H1 (cell line): ENCODE measurements at regions not wholly inside any gene's neighbourhood (a gene's known extent, or its start where the extent isn't known, plus 50 kb on each side); places are given as distances from the start of the nearest gene placed in this dataset.

ENCODE experiments used
- CTCF ChIA-PET: fragments of 300-600 bp; sonication (Branson Sonifier 250); formaldehyde crosslinking; loops from one replicate; lab custom pipeline; 2021; ENCODE audit not compliant: partially characterized antibody; lab: Charles Lee
- POLR2A ChIA-PET: fragments of 300-600 bp; sonication (Branson Sonifier 250); formaldehyde crosslinking; loops from one replicate; lab custom pipeline; 2021; ENCODE audit warnings: inconsistent platforms; ENCODE audit not compliant: partially characterized antibody; lab: Charles Lee
- DNase-seq, 2 experiments: peaks; one replicate each; pipeline versions ENCODE4 v3.0.0 to v3.0.0-alpha.2; 2010 to 2022; ENCODE audit warnings: low spot score in 2 of 2, low read depth in 1 of 2, mixed read lengths in 1 of 2
- FAIRE-seq: peaks from 2 replicates; lab custom pipeline; 2011; peaks lifted over from hg19 to GRCh38; lab: Jason Lieb, UNC
- H2AFZ ChIP-seq: 2 replicates; pipeline ENCODE4 v1.8.1; 2012; ENCODE audit warnings: low read length, inconsistent platforms
- H2AK5ac ChIP-seq: 2 replicates; pipeline ENCODE4 v1.6.1; 2013; ENCODE audit warnings: low read depth, low read length
- H2BK120ac ChIP-seq: replicated peaks from 2 replicates; pipeline ENCODE3; 2013; ENCODE audit warnings: low read depth, low read length, inconsistent platforms
- H2BK12ac ChIP-seq: 2 replicates; pipeline ENCODE4 v1.6.1; 2013; ENCODE audit warnings: low read depth, low read length
- H2BK15ac ChIP-seq: 2 replicates; pipeline ENCODE4 v1.6.1; 2013; ENCODE audit warnings: low read length
- H2BK20ac ChIP-seq: 2 replicates; pipeline ENCODE4 v1.6.1; 2013; ENCODE audit warnings: low read length
- H2BK5ac ChIP-seq: 2 replicates; pipeline ENCODE4 v1.6.1; 2013; ENCODE audit warnings: low read depth, low read length
- H3K14ac ChIP-seq: 2 replicates; pipeline ENCODE4 v1.6.1; 2013; ENCODE audit warnings: inconsistent platforms; ENCODE audit not compliant: insufficient read length
- H3K18ac ChIP-seq: 2 replicates; pipeline ENCODE4 v1.6.1; 2013; ENCODE audit warnings: low read length; ENCODE audit errors: extremely low read depth
- H3K23ac ChIP-seq: 2 replicates; pipeline ENCODE4 v1.6.1; 2013; ENCODE audit warnings: inconsistent platforms; ENCODE audit not compliant: insufficient read length
- H3K23me2 ChIP-seq: 2 replicates; pipeline ENCODE4 v1.6.1; 2013; ENCODE audit warnings: low read depth, low read length
- H3K27ac ChIP-seq: 2 replicates; pipeline ENCODE4 v1.6.1; 2011; ENCODE audit warnings: low read depth, low read length, inconsistent platforms
- H3K27me3 ChIP-seq, 4 experiments: replicated peaks in 1 of 4; 1 replicate in 1 of 4; 2 replicates in 3 of 4; pipeline versions ENCODE4 v1.6.1 to v1.8.1; 2011 to 2013; ENCODE audit warnings: low read length in 3 of 4, mild to moderate bottlenecking in 3 of 4, inconsistent platforms in 2 of 4, mixed read lengths in 2 of 4, moderate library complexity in 1 of 4; ENCODE audit not compliant: control insufficient read depth in 3 of 4, insufficient read depth in 3 of 4; ENCODE audit errors: extremely low read depth in 1 of 4
- H3K36me3 ChIP-seq, 4 experiments: 2 replicates each; pipeline versions ENCODE4 v1.6.1 to v1.8.1; 2011 to 2013; ENCODE audit warnings: mild to moderate bottlenecking in 4 of 4, low read length in 3 of 4, moderate library complexity in 2 of 4, control low read depth in 1 of 4, inconsistent platforms in 1 of 4; ENCODE audit not compliant: insufficient read depth in 4 of 4, control insufficient read depth in 2 of 4
- H3K4ac ChIP-seq: replicated peaks from 2 replicates; pipeline ENCODE3; 2013; ENCODE audit warnings: low read length, low read depth, mixed read lengths, inconsistent platforms; ENCODE audit not compliant: insufficient read length
- H3K4me1 ChIP-seq, 4 experiments: replicated peaks in 1 of 4; 1 replicate in 1 of 4; 2 replicates in 3 of 4; pipeline versions ENCODE4 v1.6.1 to v1.8.1; 2011 to 2013; ENCODE audit warnings: low read length in 3 of 4, inconsistent platforms in 2 of 4, mixed read lengths in 1 of 4; ENCODE audit not compliant: insufficient read depth in 4 of 4, control insufficient read depth in 3 of 4
- H3K4me2 ChIP-seq, 2 experiments: 2 replicates each; pipeline versions ENCODE4 v1.6.1 to v1.8.1; 2011 to 2013; ENCODE audit warnings: low read depth in 2 of 2, low read length in 2 of 2, control low read depth in 1 of 2, inconsistent platforms in 1 of 2, mild to moderate bottlenecking in 1 of 2; ENCODE audit not compliant: insufficient read depth in 1 of 2
- H3K4me3 ChIP-seq, 4 experiments: fragments of 200-600, 300-600 bp in 1 of 4; sonication (generic), shearing (Covaris generic), sonication (Bioruptor Twin) in 1 of 4; 2 replicates each; pipeline versions ENCODE4 v1.5.1 to v1.8.1; 2011 to 2016; ENCODE audit warnings: low read length in 4 of 4, low read depth in 3 of 4, control low read depth in 2 of 4, inconsistent platforms in 2 of 4, mild to moderate bottlenecking in 2 of 4, mixed read lengths in 1 of 4, moderate library complexity in 1 of 4; ENCODE audit not compliant: insufficient read depth in 2 of 4; ENCODE audit errors: extremely low read depth in 1 of 4
- H3K56ac ChIP-seq: replicated peaks from 2 replicates; pipeline ENCODE3; 2013; ENCODE audit warnings: low read depth, mild to moderate bottlenecking, mixed read lengths, low read length, inconsistent platforms; ENCODE audit not compliant: insufficient read length
- H3K79me1 ChIP-seq: 2 replicates; pipeline ENCODE4 v1.6.1; 2013; ENCODE audit warnings: low read depth, low read length, control low read depth
- H3K79me2 ChIP-seq, 2 experiments: 2 replicates each; pipeline versions ENCODE4 v1.6.1 to v1.8.1; 2012 to 2013; ENCODE audit warnings: low read length in 2 of 2, mild to moderate bottlenecking in 2 of 2, inconsistent platforms in 1 of 2; ENCODE audit not compliant: insufficient read depth in 2 of 2, control insufficient read depth in 1 of 2
- H3K9ac ChIP-seq, 4 experiments: replicated peaks in 1 of 4; 1 replicate in 1 of 4; 2 replicates in 3 of 4; pipeline versions ENCODE4 v1.6.1 to v1.8.1; 2011 to 2013; ENCODE audit warnings: low read depth in 3 of 4, low read length in 3 of 4, control low read depth in 2 of 4, mild to moderate bottlenecking in 2 of 4, moderate library complexity in 2 of 4, inconsistent platforms in 1 of 4; ENCODE audit errors: extremely low read depth in 1 of 4
- H3K9me3 ChIP-seq, 2 experiments: 2 replicates each; pipeline versions ENCODE4 v1.6.1 to v1.8.1; 2012 to 2013; ENCODE audit warnings: mild to moderate bottlenecking in 2 of 2, moderate library complexity in 2 of 2, control low read depth in 1 of 2, inconsistent platforms in 1 of 2, low read depth in 1 of 2, low read length in 1 of 2, mixed read lengths in 1 of 2; ENCODE audit not compliant: insufficient read depth in 2 of 2
- H4K20me1 ChIP-seq, 2 experiments: replicated peaks in 1 of 2; 2 replicates each; pipeline versions ENCODE3 to v1.8.1; 2011 to 2013; ENCODE audit warnings: inconsistent platforms in 2 of 2, low read length in 2 of 2, mild to moderate bottlenecking in 1 of 2; ENCODE audit not compliant: insufficient read depth in 2 of 2, control insufficient read depth in 1 of 2
- H4K5ac ChIP-seq: 2 replicates; pipeline ENCODE4 v1.6.1; 2013; ENCODE audit warnings: low read length, low read depth, mixed read lengths, inconsistent platforms; ENCODE audit not compliant: insufficient read length
- H4K8ac ChIP-seq: 2 replicates; pipeline ENCODE4 v1.8.0; 2013; ENCODE audit warnings: mild to moderate bottlenecking, moderate library complexity, low read length, inconsistent platforms; ENCODE audit not compliant: insufficient read depth; ENCODE audit errors: extremely low read depth
- H4K91ac ChIP-seq: replicated peaks from 2 replicates; pipeline ENCODE3; 2013; ENCODE audit warnings: low read length, mixed read lengths, inconsistent platforms; ENCODE audit not compliant: insufficient read length
- PHF8 ChIP-seq: fragments of 200-600 bp; sonication (generic); conservative IDR thresholded peaks from 2 replicates; pipeline ENCODE4 v1.7.1; 2012; ENCODE audit warnings: low read depth, mild to moderate bottlenecking, inconsistent platforms, low read length, moderate library complexity
- WGBS, 2 experiments: shearing (Covaris generic) in 1 of 2; methylation state at CpG; one replicate each; pipeline versions ENCODE4 v1.1.6 to v1.1.7; 2013 to 2015; ENCODE audit warnings: low lambda C conversion rate in 2 of 2, mixed read lengths in 2 of 2, inconsistent platforms in 1 of 2, low coverage in 1 of 2, missing lambda C conversion rate in 1 of 2; ENCODE audit not compliant: insufficient replicate concordance in 2 of 2, insufficient coverage in 1 of 2, insufficient read length in 1 of 2; ENCODE audit errors: extremely low coverage in 1 of 2, missing lambda C conversion rate in 1 of 2; 5-methylcytosine and 5-hydroxymethylcytosine counted together
- TF ChIP-seq, protein P1 (sequence below): IDR thresholded peaks from 2 replicates; pipeline ENCODE4 v1.6.1; 2012; ENCODE audit warnings: low read length, inconsistent platforms

DNA sequence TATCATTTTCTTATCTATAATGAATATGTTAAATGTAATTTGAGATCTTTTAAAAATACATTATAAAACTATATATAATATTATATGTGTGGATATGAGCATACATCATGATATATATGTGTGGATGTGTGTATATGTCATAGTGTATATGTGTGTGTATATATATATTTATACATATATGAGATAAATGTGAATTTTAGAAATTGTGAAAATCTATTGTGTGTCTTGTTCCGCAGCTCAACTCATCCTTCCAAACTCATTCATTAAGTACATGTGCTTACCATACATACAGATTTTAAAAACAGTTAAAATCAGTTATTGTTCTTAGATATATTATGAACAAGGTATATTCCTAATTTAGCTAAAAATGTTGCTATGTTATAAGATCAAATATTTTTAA, 435.2 kb upstream of the MIR17HG start:
- Histone ChIP-seq H4K5ac (no peak overlapping the region), H2AK5ac (no peak overlapping the region), H3K23ac (no peak overlapping the region), H2BK15ac (no peak overlapping the region), H3K14ac (no peak overlapping the region), H4K8ac (no peak overlapping the region), H3K56ac (no peak overlapping the region), H2BK20ac (no peak overlapping the region), H3K27ac (no peak overlapping the region), H3K4me3 (no peak overlapping the region), H3K9ac (no peak overlapping the region), H2AFZ (no peak overlapping the region), H3K79me2 (no peaks in the 10 kb centered on the region), H3K4me1 (no peaks in the 10 kb centered on the region), H2BK120ac (no peak overlapping the region), H3K9me3 (no peaks in the 10 kb centered on the region), H3K4me2 (no peak overlapping the region), H2BK12ac (no peak overlapping the region), H2BK5ac (no peak overlapping the region), H3K79me1 (no peaks in the 10 kb centered on the region), H4K20me1 (no peaks in the 10 kb centered on the region), H3K36me3 (no peaks in the 10 kb centered on the region), H4K91ac (no peak overlapping the region), H3K23me2 (no peaks in the 10 kb centered on the region), H3K27me3 (no peaks in the 10 kb centered on the region), H3K18ac (no peak overlapping the region), H3K4ac (no peak overlapping the region)
- no peak for TF ChIP-seq PHF8
- TF ChIP-seq, protein P1, sequence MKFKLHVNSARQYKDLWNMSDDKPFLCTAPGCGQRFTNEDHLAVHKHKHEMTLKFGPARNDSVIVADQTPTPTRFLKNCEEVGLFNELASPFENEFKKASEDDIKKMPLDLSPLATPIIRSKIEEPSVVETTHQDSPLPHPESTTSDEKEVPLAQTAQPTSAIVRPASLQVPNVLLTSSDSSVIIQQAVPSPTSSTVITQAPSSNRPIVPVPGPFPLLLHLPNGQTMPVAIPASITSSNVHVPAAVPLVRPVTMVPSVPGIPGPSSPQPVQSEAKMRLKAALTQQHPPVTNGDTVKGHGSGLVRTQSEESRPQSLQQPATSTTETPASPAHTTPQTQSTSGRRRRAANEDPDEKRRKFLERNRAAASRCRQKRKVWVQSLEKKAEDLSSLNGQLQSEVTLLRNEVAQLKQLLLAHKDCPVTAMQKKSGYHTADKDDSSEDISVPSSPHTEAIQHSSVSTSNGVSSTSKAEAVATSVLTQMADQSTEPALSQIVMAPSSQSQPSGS: no peak
- DNase-seq: no peak
- no peak for FAIRE-seq
- ChIA-PET CTCF (interaction anchor here (1.1 kb wide), 2 partner anchors 56 to 105 kb away, joined by 5 to 6 read pairs; no protein-coding TSS in a partner anchor), POLR2A (no interaction called here)
- WGBS, 2 experiments: 96% methylated on average over 1 of the region's 1 CpG; no CpG with 5 or more reads in 1 of the 2 experiments
